ENCODE measurements at regions not wholly inside any gene's neighbourhood (a gene's known extent, or its start where the extent isn't known, plus 50 kb on each side); places are given as distances from the start of the nearest gene placed in this dataset.
A peak's percentile ranks its signal among the peaks of the same experiment; 100 is the strongest.

DNA sequence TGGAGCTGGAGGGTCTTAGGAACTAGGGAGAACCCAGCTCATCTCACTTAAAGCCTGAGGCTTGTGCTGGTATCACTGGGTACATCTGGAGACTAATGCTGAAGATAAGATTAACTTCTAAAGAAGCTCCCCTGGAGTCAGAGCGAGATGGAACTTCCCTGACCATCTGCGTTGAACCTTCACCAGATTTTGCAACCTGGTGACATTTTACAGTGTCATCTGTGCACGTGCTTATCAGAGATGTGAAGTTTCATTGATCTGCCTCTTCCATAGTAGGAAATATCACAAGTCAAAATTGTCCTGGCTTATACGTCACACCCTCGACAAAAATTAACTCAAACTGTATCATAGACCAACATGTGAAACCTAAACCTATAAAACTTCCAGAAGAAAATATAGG lies 395.5 kb downstream of the SHQ1 start:
- no peak overlapping the region for H3K27ac ChIP-seq (ENCODE audit: low read depth in 1 of 2, low read length in 1 of 2)
- WGBS = 94% methylated on average over 5 of the region's 5 CpGs
- peaks cover 0 to under 1% of the 10 kb centered on the region in 2 donors for H3K4me1 ChIP-seq (ENCODE audit: control insufficient read depth in 2 of 2, insufficient read depth in 2 of 2, low read length in 2 of 2)
- DNase-seq (ENCODE audit: low read depth in 6 of 9, low spot score in 9 of 9) = no peak
- H3K27me3 ChIP-seq (ENCODE audit: control insufficient read depth in 2 of 2, insufficient read depth in 1 of 2, low read length in 1 of 2) = no peaks in the 10 kb centered on the region
- no peak overlapping the region for H3K4me3 ChIP-seq (ENCODE audit: low read length in 2 of 2)
- H3K9me3 ChIP-seq (ENCODE audit: control insufficient read depth in 2 of 2, insufficient read depth in 1 of 2, low read length in 1 of 2) = no peaks in the 10 kb centered on the region
- no peaks in the 10 kb centered on the region for H3K36me3 ChIP-seq (ENCODE audit: control insufficient read depth in 2 of 2, insufficient read depth in 2 of 2, low read length in 1 of 2)

- H3K27ac ChIP-seq (ENCODE audit: low read depth in 1 of 2, low read length in 1 of 2) = no peak overlapping the region
- H3K4me3 ChIP-seq (ENCODE audit: low read length in 2 of 2) = no peak overlapping the region
- H3K27me3 ChIP-seq (ENCODE audit: control insufficient read depth in 2 of 2, insufficient read depth in 1 of 2, low read length in 1 of 2) = peaks cover 0 to 4% of the 10 kb centered on the region in 2 donors
- no peaks in the 10 kb centered on the region for H3K36me3 ChIP-seq (ENCODE audit: control insufficient read depth in 2 of 2, insufficient read depth in 2 of 2, low read length in 1 of 2)
- H3K9me3 ChIP-seq (ENCODE audit: control insufficient read depth in 2 of 2, insufficient read depth in 1 of 2, low read length in 1 of 2) = peaks cover 0 to 4% of the 10 kb centered on the region in 2 donors
- WGBS = 93% methylated on average over 3 of the region's 3 CpGs
- no peak for DNase-seq (ENCODE audit: low read depth in 6 of 9, low spot score in 9 of 9)
- H3K4me1 ChIP-seq (ENCODE audit: control insufficient read depth in 2 of 2, insufficient read depth in 2 of 2, low read length in 2 of 2) = peaks cover 5 to 6% of the 10 kb centered on the region in 2 donors
These were observed 396.4 kb downstream of the SHQ1 start for GRCh38 chr3:72451841-72452240.

GRCh38 chr3:72449551-72449950 lies 398.7 kb downstream of the SHQ1 start:
- Histone ChIP-seq H3K27ac (ENCODE audit: low read depth in 1 of 2, low read length in 1 of 2) (no peak overlapping the region), H3K27me3 (ENCODE audit: control insufficient read depth in 2 of 2, insufficient read depth in 1 of 2, low read length in 1 of 2) (peaks cover 0 to 4% of the 10 kb centered on the region in 2 donors), H3K36me3 (ENCODE audit: control insufficient read depth in 2 of 2, insufficient read depth in 2 of 2, low read length in 1 of 2) (no peaks in the 10 kb centered on the region), H3K9me3 (ENCODE audit: control insufficient read depth in 2 of 2, insufficient read depth in 1 of 2, low read length in 1 of 2) (peaks cover 0 to 4% of the 10 kb centered on the region in 2 donors), H3K4me1 (ENCODE audit: control insufficient read depth in 2 of 2, insufficient read depth in 2 of 2, low read length in 2 of 2) (peaks cover 5 to 6% of the 10 kb centered on the region in 2 donors), H3K4me3 (ENCODE audit: low read length in 2 of 2) (no peak overlapping the region)
- 97% methylated on average over 3 of the region's 3 CpGs for whole genome bisulfite sequencing
- DNase-seq (ENCODE audit: low read depth in 6 of 9, low spot score in 9 of 9) = no peak

- H3K36me3 ChIP-seq (ENCODE audit: control insufficient read depth in 2 of 2, insufficient read depth in 2 of 2, low read length in 1 of 2) = no peaks in the 10 kb centered on the region
- no peak overlapping the region for H3K4me3 ChIP-seq (ENCODE audit: low read length in 2 of 2)
- H3K27me3 ChIP-seq (ENCODE audit: control insufficient read depth in 2 of 2, insufficient read depth in 1 of 2, low read length in 1 of 2) = peaks cover 0 to 4% of the 10 kb centered on the region in 2 donors
- H3K27ac ChIP-seq (ENCODE audit: low read depth in 1 of 2, low read length in 1 of 2) = no peak overlapping the region
- peaks cover 0 to 4% of the 10 kb centered on the region in 2 donors for H3K9me3 ChIP-seq (ENCODE audit: control insufficient read depth in 2 of 2, insufficient read depth in 1 of 2, low read length in 1 of 2)
- peaks cover 6 to 12% of the 10 kb centered on the region in 2 donors for H3K4me1 ChIP-seq (ENCODE audit: control insufficient read depth in 2 of 2, insufficient read depth in 2 of 2, low read length in 2 of 2)
- WGBS = 97% methylated on average over 3 of the region's 3 CpGs
- no peak for DNase-seq (ENCODE audit: low read depth in 6 of 9, low spot score in 9 of 9)
These were observed 399.4 kb downstream of the SHQ1 start for GRCh38 chr3:72448858-72449257.

DNA sequence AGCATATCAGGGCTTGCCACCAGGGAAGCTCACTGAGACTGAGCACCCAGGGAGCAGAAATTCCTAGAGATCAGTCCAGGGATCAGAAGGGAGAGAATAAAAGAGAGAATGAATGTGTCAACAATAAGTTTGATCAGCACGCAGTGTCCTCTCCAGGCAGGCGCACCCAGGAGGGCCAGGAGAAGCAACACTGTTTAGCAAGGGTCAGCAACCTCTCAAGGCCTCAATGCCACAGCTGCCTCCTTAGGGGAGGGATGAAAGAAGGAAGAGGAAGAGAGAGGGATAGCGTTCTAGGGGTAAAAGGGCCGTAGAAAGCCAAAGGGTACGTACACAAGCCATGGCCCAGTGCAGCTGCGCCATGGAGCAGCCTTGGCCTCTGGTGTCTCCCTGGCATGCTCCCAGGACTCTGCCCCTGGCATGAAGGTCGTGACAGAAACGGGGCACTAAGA lies 399.8 kb downstream of the SHQ1 start:
- 97% methylated on average over 8 of the region's 8 CpGs for WGBS
- DNase-seq (ENCODE audit: low read depth in 6 of 9, low spot score in 9 of 9) = no peak

GRCh38 chr3:72447059-72447946 lies 400.9 kb downstream of the SHQ1 start:
- Histone ChIP-seq H3K27ac (ENCODE audit: low read depth in 1 of 2, low read length in 1 of 2) (peak overlapping the region in 1 of 2 donors; percentile 91), H3K4me1 (ENCODE audit: control insufficient read depth in 2 of 2, insufficient read depth in 2 of 2, low read length in 2 of 2) (peaks cover 17 to 23% of the 10 kb centered on the region in 2 donors), H3K36me3 (ENCODE audit: control insufficient read depth in 2 of 2, insufficient read depth in 2 of 2, low read length in 1 of 2) (no peaks in the 10 kb centered on the region), H3K27me3 (ENCODE audit: control insufficient read depth in 2 of 2, insufficient read depth in 1 of 2, low read length in 1 of 2) (peaks cover 0 to 4% of the 10 kb centered on the region in 2 donors), H3K9me3 (ENCODE audit: control insufficient read depth in 2 of 2, insufficient read depth in 1 of 2, low read length in 1 of 2) (peaks cover 0 to 4% of the 10 kb centered on the region in 2 donors), H3K4me3 (ENCODE audit: low read length in 2 of 2) (peak overlapping the region; percentile 87 to 90)
- 16% methylated on average over 95 of the region's 97 CpGs for WGBS
- DNase-seq (ENCODE audit: low read depth in 6 of 9, low spot score in 9 of 9) = peak; percentile 51 to 93 (median 83)

More for the DNA sequence above, 399.8 kb downstream of the SHQ1 start:
- peaks cover 0 to 4% of the 10 kb centered on the region in 2 donors for H3K27me3 ChIP-seq (ENCODE audit: control insufficient read depth in 2 of 2, insufficient read depth in 1 of 2, low read length in 1 of 2)
- no peak overlapping the region for H3K4me3 ChIP-seq (ENCODE audit: low read length in 2 of 2)
- no peaks in the 10 kb centered on the region for H3K36me3 ChIP-seq (ENCODE audit: control insufficient read depth in 2 of 2, insufficient read depth in 2 of 2, low read length in 1 of 2)
- peaks cover 0 to 4% of the 10 kb centered on the region in 2 donors for H3K9me3 ChIP-seq (ENCODE audit: control insufficient read depth in 2 of 2, insufficient read depth in 1 of 2, low read length in 1 of 2)
- H3K4me1 ChIP-seq (ENCODE audit: control insufficient read depth in 2 of 2, insufficient read depth in 2 of 2, low read length in 2 of 2) = peaks cover 9 to 15% of the 10 kb centered on the region in 2 donors
- H3K27ac ChIP-seq (ENCODE audit: low read depth in 1 of 2, low read length in 1 of 2) = no peak overlapping the region

DNA sequence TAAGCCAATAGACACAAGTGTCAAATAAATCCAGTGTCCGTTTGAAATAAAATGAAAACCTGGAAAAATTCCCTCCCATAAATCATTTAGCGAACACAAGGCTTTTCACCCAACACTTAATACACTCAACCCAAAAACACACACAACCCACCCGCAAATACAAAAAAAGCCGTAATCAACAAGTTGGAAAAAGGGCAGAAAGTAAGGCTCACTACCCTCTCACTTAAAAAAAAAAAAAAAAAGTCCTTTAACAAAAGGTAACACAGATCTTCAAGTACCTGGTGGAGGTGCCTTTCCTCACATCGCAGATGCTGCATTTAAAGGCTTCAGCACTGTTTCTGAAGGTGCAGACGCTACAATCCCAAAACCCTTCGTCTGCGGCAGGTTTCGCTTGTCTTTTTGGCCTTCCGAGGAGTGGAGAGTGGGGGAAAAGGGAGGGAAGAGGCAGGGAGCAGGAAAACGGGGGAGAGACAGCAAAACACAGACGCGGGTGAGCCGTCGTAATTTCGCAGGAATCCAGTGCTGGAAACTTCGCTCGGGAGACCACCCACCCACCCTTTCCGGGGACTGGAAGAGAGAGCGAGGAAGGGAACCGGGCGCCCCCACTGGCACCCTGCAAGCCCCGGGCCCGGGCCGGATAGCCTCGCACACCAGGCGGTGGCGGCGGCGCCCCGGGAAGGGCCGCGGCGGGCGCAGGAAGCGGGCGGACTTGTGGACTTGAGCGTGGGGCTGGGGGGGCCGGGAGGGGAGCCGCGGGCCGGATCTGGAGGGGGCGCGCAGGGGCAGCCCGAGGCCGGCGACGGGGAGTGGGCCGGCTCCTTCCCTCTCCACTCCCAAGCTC lies 401.8 kb downstream of the SHQ1 start, which contains the start of gene RYBP:
Gene RYBP (minus strand): TSS at position 404 of the 841 bp plus-strand sequence.
- WGBS = under 1% methylated on average over 49 of the region's 49 CpGs
- peaks cover 0 to 4% of the 10 kb centered on the region in 2 donors for H3K9me3 ChIP-seq (ENCODE audit: control insufficient read depth in 2 of 2, insufficient read depth in 1 of 2, low read length in 1 of 2)
- H3K4me1 ChIP-seq (ENCODE audit: control insufficient read depth in 2 of 2, insufficient read depth in 2 of 2, low read length in 2 of 2) = peaks cover 17 to 23% of the 10 kb centered on the region in 2 donors
- H3K4me3 ChIP-seq (ENCODE audit: low read length in 2 of 2) = peak within 1 kb of the TSS; percentile 87 to 90
- peaks cover 0 to 4% of the 10 kb centered on the region in 2 donors for H3K27me3 ChIP-seq (ENCODE audit: control insufficient read depth in 2 of 2, insufficient read depth in 1 of 2, low read length in 1 of 2)
- H3K27ac ChIP-seq (ENCODE audit: low read depth in 1 of 2, low read length in 1 of 2) = peak within 1 kb of the TSS; percentile 86 to 91
- peak in 6 of 9 donors; percentile 37 to 74 (median 48) for DNase-seq (ENCODE audit: low read depth in 6 of 9, low spot score in 9 of 9)
- H3K36me3 ChIP-seq (ENCODE audit: control insufficient read depth in 2 of 2, insufficient read depth in 2 of 2, low read length in 1 of 2) = no peaks in the 10 kb centered on the region

DNA sequence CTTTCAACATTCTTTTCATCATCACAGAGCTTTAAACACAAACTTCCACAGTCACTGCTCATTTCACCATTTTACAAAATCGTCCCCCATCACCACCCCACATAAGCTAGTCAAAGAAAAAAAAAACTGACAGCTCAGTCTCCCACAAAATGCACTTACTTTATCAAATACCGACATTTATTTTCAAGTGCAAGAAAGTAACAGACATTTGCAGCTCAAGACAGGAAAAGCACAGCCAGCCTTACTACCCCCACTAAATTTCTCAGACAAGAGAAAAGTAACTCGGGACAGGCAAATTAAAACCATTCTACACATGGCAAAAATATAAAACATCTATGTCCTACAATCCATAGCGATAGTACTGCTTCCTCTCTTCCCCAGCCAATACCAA lies 402.4 kb downstream of the SHQ1 start:
- peaks cover 0 to 4% of the 10 kb centered on the region in 2 donors for H3K9me3 ChIP-seq (ENCODE audit: control insufficient read depth in 2 of 2, insufficient read depth in 1 of 2, low read length in 1 of 2)
- peak in 2 of 9 donors; percentile 18 to 54 for DNase-seq (ENCODE audit: low read depth in 6 of 9, low spot score in 9 of 9)
- no peaks in the 10 kb centered on the region for H3K36me3 ChIP-seq (ENCODE audit: control insufficient read depth in 2 of 2, insufficient read depth in 2 of 2, low read length in 1 of 2)
- H3K27me3 ChIP-seq (ENCODE audit: control insufficient read depth in 2 of 2, insufficient read depth in 1 of 2, low read length in 1 of 2) = peaks cover 0 to 4% of the 10 kb centered on the region in 2 donors
- H3K4me1 ChIP-seq (ENCODE audit: control insufficient read depth in 2 of 2, insufficient read depth in 2 of 2, low read length in 2 of 2) = peaks cover 17 to 23% of the 10 kb centered on the region in 2 donors
- WGBS = 1% methylated on average over 4 of the region's 4 CpGs
- H3K4me3 ChIP-seq (ENCODE audit: low read length in 2 of 2) = peak overlapping the region; percentile 87 to 90
- peak overlapping the region in 1 of 2 donors; percentile 86 for H3K27ac ChIP-seq (ENCODE audit: low read depth in 1 of 2, low read length in 1 of 2)

All from thymus (tissue), 11 donors.